H1 (cell line): ENCODE measurements at regions not wholly inside any gene's neighbourhood (a gene's known extent, or its start where the extent isn't known, plus 50 kb on each side); places are given as distances from the start of the nearest gene placed in this dataset.

Experiments used
- ASH2L ChIP-seq: fragments of 200-600, 300-600 bp; sonication (generic); IDR thresholded peaks from one replicate; pipeline ENCODE4 v1.7.1; 2017; ENCODE audit warnings: low read length
- CREB1 ChIP-seq: IDR thresholded peaks from 2 replicates; pipeline ENCODE4 v1.6.1; 2012; ENCODE audit warnings: inconsistent platforms
- SIN3A ChIP-seq, 2 experiments: IDR thresholded peaks in 1 of 2; conservative IDR thresholded peaks in 1 of 2; 2 replicates each; pipeline ENCODE4 v1.6.1; 2011 to 2012; ENCODE audit warnings: low read length in 2 of 2, improper control_type of control experiment in 1 of 2, low read depth in 1 of 2, mild to moderate bottlenecking in 1 of 2
- SIRT6 ChIP-seq: IDR thresholded peaks from one replicate; pipeline ENCODE4 v1.7.1; 2012; ENCODE audit warnings: low read length, inconsistent platforms
- SP2 ChIP-seq: IDR thresholded peaks from 2 replicates; pipeline ENCODE4 v1.6.1; 2012; ENCODE audit warnings: mild to moderate bottlenecking, low read length, inconsistent platforms
- TF ChIP-seq, protein P1 (sequence below), 3 experiments: IDR thresholded peaks; 1 replicate in 2 of 3; 2 replicates in 1 of 3; pipeline versions ENCODE4 v1.5.1 to v1.6.1; 2011; ENCODE audit warnings: low read length in 3 of 3, mild to moderate bottlenecking in 3 of 3, inconsistent platforms in 2 of 3, low read depth in 1 of 3, moderate library complexity in 1 of 3; ENCODE audit not compliant: insufficient read depth in 1 of 3; ENCODE audit errors: control extremely low read depth in 1 of 3

DNA sequence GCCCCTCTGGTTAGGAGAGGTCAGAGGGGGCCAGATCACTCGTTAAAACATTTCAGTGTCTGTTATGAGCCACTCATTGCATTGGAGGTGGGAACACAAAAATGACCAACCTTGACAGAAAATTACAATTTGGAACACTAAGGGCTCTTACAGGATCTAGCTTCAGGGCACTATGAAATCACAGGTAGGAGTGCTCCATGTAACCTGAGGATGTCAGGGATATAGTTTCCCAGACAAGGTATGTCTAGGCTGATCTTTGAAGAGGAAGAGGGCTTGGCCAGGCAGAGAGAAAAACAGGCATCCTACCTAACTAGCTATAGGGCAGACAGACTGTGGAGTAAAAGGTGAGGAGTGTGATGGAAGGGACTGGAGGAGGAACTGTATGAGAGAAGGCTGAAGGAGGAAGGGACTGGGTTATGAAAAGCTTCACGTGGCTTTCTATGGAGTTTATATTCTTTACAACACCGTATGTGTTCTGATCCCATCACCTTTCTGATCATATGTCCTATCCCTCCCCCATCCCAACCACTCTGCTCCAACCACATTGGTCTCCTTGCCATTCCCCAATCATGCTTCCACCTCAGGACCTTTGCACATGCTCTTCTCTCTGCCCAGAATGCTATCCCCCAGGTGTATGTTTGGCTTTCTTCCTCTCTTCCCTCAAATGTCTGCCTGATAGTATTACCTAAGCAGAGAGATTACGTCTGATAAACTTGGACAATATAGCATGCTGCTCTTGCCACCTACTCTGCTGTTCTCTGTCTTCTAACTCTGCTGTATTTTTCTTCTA is 88.2 kb downstream of the CCR1 start (continued):
- TF ChIP-seq, protein P1, sequence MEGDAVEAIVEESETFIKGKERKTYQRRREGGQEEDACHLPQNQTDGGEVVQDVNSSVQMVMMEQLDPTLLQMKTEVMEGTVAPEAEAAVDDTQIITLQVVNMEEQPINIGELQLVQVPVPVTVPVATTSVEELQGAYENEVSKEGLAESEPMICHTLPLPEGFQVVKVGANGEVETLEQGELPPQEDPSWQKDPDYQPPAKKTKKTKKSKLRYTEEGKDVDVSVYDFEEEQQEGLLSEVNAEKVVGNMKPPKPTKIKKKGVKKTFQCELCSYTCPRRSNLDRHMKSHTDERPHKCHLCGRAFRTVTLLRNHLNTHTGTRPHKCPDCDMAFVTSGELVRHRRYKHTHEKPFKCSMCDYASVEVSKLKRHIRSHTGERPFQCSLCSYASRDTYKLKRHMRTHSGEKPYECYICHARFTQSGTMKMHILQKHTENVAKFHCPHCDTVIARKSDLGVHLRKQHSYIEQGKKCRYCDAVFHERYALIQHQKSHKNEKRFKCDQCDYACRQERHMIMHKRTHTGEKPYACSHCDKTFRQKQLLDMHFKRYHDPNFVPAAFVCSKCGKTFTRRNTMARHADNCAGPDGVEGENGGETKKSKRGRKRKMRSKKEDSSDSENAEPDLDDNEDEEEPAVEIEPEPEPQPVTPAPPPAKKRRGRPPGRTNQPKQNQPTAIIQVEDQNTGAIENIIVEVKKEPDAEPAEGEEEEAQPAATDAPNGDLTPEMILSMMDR (IDR thresholded peaks at IDR 0.05; ENCODE audit: control extremely low read depth in 1 of 3, insufficient read depth in 1 of 3, low read depth in 1 of 3, low read length in 3 of 3) = no peak
- no peak for TF ChIP-seq CREB1
- no peak for TF ChIP-seq SIN3A (conservative IDR thresholded peaks at IDR 0.05 in 1 of 2, IDR thresholded peaks at IDR 0.05 in 1 of 2; ENCODE audit: low read depth in 1 of 2, low read length in 2 of 2)
- TF ChIP-seq ASH2L = no peak
- TF ChIP-seq SP2 = no peak
- TF ChIP-seq SIRT6 = no peak
- TF ChIP-seq, all 59 proteins: peak for 0
